ENCODE measurements at regions not wholly inside any gene's neighbourhood (a gene's known extent, or its start where the extent isn't known, plus 50 kb on each side); places are given as distances from the start of the nearest gene placed in this dataset.

DNA sequence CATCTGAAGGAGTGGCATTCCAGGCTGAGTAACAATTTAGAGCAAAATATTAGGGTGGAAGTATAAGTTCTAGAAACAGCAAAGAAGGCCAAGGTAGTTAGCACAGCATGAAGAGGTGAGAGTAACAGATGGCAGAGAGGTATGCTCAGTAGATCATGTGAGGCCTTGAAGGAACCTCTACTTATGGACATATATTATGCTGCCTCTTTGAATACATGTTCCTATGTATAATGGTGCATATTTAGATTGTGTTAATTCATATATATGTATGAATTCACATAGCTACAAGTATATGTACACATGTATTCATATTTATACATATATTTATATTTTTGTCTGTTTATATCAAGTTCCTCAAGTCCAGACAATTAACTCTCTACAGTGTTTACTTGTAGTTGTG, 355.2 kb downstream of the KCTD8 start:
- no peaks in the 10 kb centered on the region for H3K79me2 ChIP-seq (ENCODE audit: control insufficient read depth, insufficient read depth, low read length)
- no peaks in the 10 kb centered on the region for H3K36me3 ChIP-seq (ENCODE audit: control insufficient read depth, insufficient read depth, low read length)
- ChIA-PET CTCF (ENCODE audit: low intra/inter-chr PET ratio) (no interaction called here), POLR2A (no interaction called here)
- no peaks in the 10 kb centered on the region for H4K20me1 ChIP-seq (replicated peaks; ENCODE audit: control insufficient read depth, insufficient read depth, low read length)
- no TSS peak for BruUV-seq (replicated peaks)
- H3K4me2 ChIP-seq (ENCODE audit: insufficient read depth, low read length), result no peak overlapping the region
- no peaks in the 10 kb centered on the region for H3K27me3 ChIP-seq (ENCODE audit: control insufficient read depth in 2 of 2, insufficient read depth in 2 of 2, low read length in 2 of 2)
- intact Hi-C loops (cut with micrococcal nuclease), result no loop called here
- 0 out of 2 replicates have a peak, but pooled peaks cover 1% of the 10 kb centered on the region for H3K9me3 ChIP-seq (replicated peaks; ENCODE audit: control insufficient read depth, insufficient read depth, low read depth, low read length)
- in situ Hi-C loops (cut with MboI), result no loop called here
- H3K9me1 ChIP-seq (ENCODE audit: control insufficient read depth, insufficient read depth, low read length), result no peaks in the 10 kb centered on the region
- DNase-seq (ENCODE audit: extremely low read depth in 1 of 4, low spot score in 3 of 4), result no peak
- ATAC-seq, result no peak
- no peaks in the 10 kb centered on the region for H3K4me1 ChIP-seq (replicated peaks in 1 of 2; ENCODE audit: control insufficient read depth in 2 of 2, insufficient read depth in 2 of 2, low read length in 2 of 2)
- no peak overlapping the region for H3K27ac ChIP-seq (ENCODE audit: extremely low read depth, low read depth, low read length)
- no peak for TF ChIP-seq KDM4B (IDR thresholded peaks at IDR 0.05; ENCODE audit: borderline replicate concordance in 2 of 2, low read depth in 1 of 2)
- TF ChIP-seq MAX (CRISPR knock-in tag; IDR thresholded peaks at IDR 0.05), result no peak
- no peak for TF ChIP-seq ZNF224 (CRISPR knock-in tag; IDR thresholded peaks at IDR 0.05)
- TF ChIP-seq, protein P1, sequence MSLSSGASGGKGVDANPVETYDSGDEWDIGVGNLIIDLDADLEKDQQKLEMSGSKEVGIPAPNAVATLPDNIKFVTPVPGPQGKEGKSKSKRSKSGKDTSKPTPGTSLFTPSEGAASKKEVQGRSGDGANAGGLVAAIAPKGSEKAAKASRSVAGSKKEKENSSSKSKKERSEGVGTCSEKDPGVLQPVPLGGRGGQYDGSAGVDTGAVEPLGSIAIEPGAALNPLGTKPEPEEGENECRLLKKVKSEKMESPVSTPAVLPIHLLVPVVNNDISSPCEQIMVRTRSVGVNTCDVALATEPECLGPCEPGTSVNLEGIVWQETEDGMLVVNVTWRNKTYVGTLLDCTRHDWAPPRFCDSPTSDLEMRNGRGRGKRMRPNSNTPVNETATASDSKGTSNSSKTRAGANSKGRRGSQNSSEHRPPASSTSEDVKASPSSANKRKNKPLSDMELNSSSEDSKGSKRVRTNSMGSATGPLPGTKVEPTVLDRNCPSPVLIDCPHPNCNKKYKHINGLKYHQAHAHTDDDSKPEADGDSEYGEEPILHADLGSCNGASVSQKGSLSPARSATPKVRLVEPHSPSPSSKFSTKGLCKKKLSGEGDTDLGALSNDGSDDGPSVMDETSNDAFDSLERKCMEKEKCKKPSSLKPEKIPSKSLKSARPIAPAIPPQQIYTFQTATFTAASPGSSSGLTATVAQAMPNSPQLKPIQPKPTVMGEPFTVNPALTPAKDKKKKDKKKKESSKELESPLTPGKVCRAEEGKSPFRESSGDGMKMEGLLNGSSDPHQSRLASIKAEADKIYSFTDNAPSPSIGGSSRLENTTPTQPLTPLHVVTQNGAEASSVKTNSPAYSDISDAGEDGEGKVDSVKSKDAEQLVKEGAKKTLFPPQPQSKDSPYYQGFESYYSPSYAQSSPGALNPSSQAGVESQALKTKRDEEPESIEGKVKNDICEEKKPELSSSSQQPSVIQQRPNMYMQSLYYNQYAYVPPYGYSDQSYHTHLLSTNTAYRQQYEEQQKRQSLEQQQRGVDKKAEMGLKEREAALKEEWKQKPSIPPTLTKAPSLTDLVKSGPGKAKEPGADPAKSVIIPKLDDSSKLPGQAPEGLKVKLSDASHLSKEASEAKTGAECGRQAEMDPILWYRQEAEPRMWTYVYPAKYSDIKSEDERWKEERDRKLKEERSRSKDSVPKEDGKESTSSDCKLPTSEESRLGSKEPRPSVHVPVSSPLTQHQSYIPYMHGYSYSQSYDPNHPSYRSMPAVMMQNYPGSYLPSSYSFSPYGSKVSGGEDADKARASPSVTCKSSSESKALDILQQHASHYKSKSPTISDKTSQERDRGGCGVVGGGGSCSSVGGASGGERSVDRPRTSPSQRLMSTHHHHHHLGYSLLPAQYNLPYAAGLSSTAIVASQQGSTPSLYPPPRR (CRISPR knock-in tag; IDR thresholded peaks at IDR 0.05; ENCODE audit: borderline replicate concordance), result no peak
- TF ChIP-seq BACH1 (tag; IDR thresholded peaks at IDR 0.05), result no peak
- no peak for TF ChIP-seq HDAC6 (IDR thresholded peaks at IDR 0.05; ENCODE audit: low read depth, low read length)
- no peak for TF ChIP-seq JUN (IDR thresholded peaks at IDR 0.05; ENCODE audit: borderline replicate concordance, low read depth, low read length)
- TF ChIP-seq JUN (CRISPR knock-in tag; IDR thresholded peaks at IDR 0.05; ENCODE audit: borderline replicate concordance), result no peak
- TF ChIP-seq NUFIP1 (IDR thresholded peaks at IDR 0.05; ENCODE audit: partially characterized antibody), result no peak
- no peak for TF ChIP-seq ELF2 (CRISPR knock-in tag; IDR thresholded peaks at IDR 0.05)
- no peak for TF ChIP-seq NKRF (IDR thresholded peaks at IDR 0.05; ENCODE audit: borderline replicate concordance)
- no peak for TF ChIP-seq ZKSCAN3 (CRISPR knock-in tag; IDR thresholded peaks at IDR 0.05)
- TF ChIP-seq NFRKB (IDR thresholded peaks at IDR 0.05; ENCODE audit: low read depth), result no peak
- TF ChIP-seq, protein P2, sequence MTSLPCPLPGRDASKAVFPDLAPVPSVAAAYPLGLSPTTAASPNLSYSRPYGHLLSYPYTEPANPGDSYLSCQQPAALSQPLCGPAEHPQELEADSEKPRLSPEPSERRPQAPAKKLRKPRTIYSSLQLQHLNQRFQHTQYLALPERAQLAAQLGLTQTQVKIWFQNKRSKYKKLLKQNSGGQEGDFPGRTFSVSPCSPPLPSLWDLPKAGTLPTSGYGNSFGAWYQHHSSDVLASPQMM (CRISPR knock-in tag; IDR thresholded peaks at IDR 0.05), result no peak
- H2AFZ ChIP-seq (ENCODE audit: low read depth, low read length), result no peak overlapping the region
- FAIRE-seq, result no peak
- no peak overlapping the region for H3K4me3 ChIP-seq
- H3K9ac ChIP-seq (ENCODE audit: insufficient read depth in 1 of 2, low read depth in 2 of 2, low read length in 2 of 2), result no peak overlapping the region
